Inflammatory macrophage treated with lipopolysaccharide for 4 hours (primary cell): ENCODE measurements at regions not wholly inside any gene's neighbourhood (a gene's known extent, or its start where the extent isn't known, plus 50 kb on each side); places are given as distances from the start of the nearest gene placed in this dataset.
"Not testable (repeated sequence)": the region's sequence is repeated elsewhere in the genome, so short reads cannot be mapped to it uniquely, and the experiment has no call there.

Source experiments
- DNase-seq: peaks from one replicate; pipeline ENCODE4 v3.0.0-alpha.2; 2020

GRCh38 chr4:146124023-146124680 lies 51.4 kb upstream of the LSM6 start:
- peak; percentile 38 for DNase-seq

- DNase-seq: no peak
Measured at GRCh38 chr4:146123231-146123630, 52.3 kb upstream of the LSM6 start.

GRCh38 chr4:146122398-146122797 lies 53.1 kb upstream of the LSM6 start:
- no peak for DNase-seq

- DNase-seq: no peak
Measured at GRCh38 chr4:146121757-146122156, 53.8 kb upstream of the LSM6 start.

GRCh38 chr4:146119845-146120404 lies 55.6 kb upstream of the LSM6 start:
- no peak for DNase-seq

GRCh38 chr4:146114066-146114465 lies 61.5 kb upstream of the LSM6 start:
- no peak for DNase-seq

- DNase-seq: no peak
Measured at GRCh38 chr4:146113171-146113570, 62.3 kb upstream of the LSM6 start.

GRCh38 chr4:146112389-146112788 lies 63.1 kb upstream of the LSM6 start:
- DNase-seq: peak; percentile 69

GRCh38 chr4:146110871-146111485 lies 64.5 kb upstream of the LSM6 start:
- peak; percentile 75 for DNase-seq

- DNase-seq: peak; percentile 87
Measured at GRCh38 chr4:146108756-146109155, 66.8 kb upstream of the LSM6 start.

GRCh38 chr4:146107587-146108240 lies 67.8 kb upstream of the LSM6 start:
- DNase-seq: no peak

GRCh38 chr4:146105464-146105863 lies 70.1 kb upstream of the LSM6 start:
- peak; percentile 95 for DNase-seq

- no peak for DNase-seq
Measured at GRCh38 chr4:146104541-146104940, 71.0 kb upstream of the LSM6 start.

- not testable (repeated sequence) for DNase-seq
Measured at GRCh38 chr4:146104052-146104451, 71.5 kb upstream of the LSM6 start.

- no peak for DNase-seq
Measured at GRCh38 chr4:146099585-146099984, 75.9 kb upstream of the LSM6 start.

GRCh38 chr4:146098978-146099377 lies 76.5 kb upstream of the LSM6 start:
- DNase-seq: no peak

GRCh38 chr4:146098397-146098796 lies 77.1 kb upstream of the LSM6 start:
- no peak for DNase-seq

GRCh38 chr4:146096371-146096770 lies 79.1 kb upstream of the LSM6 start:
- no peak for DNase-seq

- DNase-seq: no peak
Measured at GRCh38 chr4:146095860-146096259, 79.7 kb upstream of the LSM6 start.

- DNase-seq: peak; percentile 69
Measured at GRCh38 chr4:146095091-146095690, 80.3 kb upstream of the LSM6 start.

- no peak for DNase-seq
Measured at GRCh38 chr4:146088690-146089089, 86.8 kb upstream of the LSM6 start.

- no peak for DNase-seq
Measured at GRCh38 chr4:146087856-146088255, 87.7 kb upstream of the LSM6 start.

- DNase-seq: no peak
Measured at GRCh38 chr4:146076081-146076480, 99.4 kb upstream of the LSM6 start.

- DNase-seq: no peak
Measured at GRCh38 chr4:146073517-146073916, 102.0 kb upstream of the LSM6 start.
